ENCODE measurements at regions not wholly inside any gene's neighbourhood (a gene's known extent, or its start where the extent isn't known, plus 50 kb on each side); places are given as distances from the start of the nearest gene placed in this dataset.

- TF ChIP-seq ETV6 (IDR thresholded peaks at IDR 0.05; ENCODE audit: borderline replicate concordance in 1 of 2, low read depth in 2 of 2, low read length in 1 of 2) (no peak), ETV6 (CRISPR knock-in tag; IDR thresholded peaks at IDR 0.05; ENCODE audit: borderline replicate concordance) (no peak), MAZ (CRISPR knock-in tag; conservative IDR thresholded peaks at IDR 0.05 in 1 of 2, IDR thresholded peaks at IDR 0.05 in 1 of 2) (no peak), ETV1 (tag; conservative IDR thresholded peaks at IDR 0.05; ENCODE audit: low read depth) (no peak), EWSR1 (IDR thresholded peaks at IDR 0.05; ENCODE audit: borderline replicate concordance, low read depth, partially characterized antibody) (no peak), ZNF232 (CRISPR knock-in tag; IDR thresholded peaks at IDR 0.05) (no peak), PHF20 (IDR thresholded peaks at IDR 0.05; ENCODE audit: partially characterized antibody) (no peak), SPI1 (IDR thresholded peaks at IDR 0.05; ENCODE audit: borderline replicate concordance, low read depth, low read length) (no peak), ZBTB34 (CRISPR knock-in tag; IDR thresholded peaks at IDR 0.05) (no peak), MYBL2 (IDR thresholded peaks at IDR 0.05; ENCODE audit: low read depth) (0 out of 2 replicates have a peak, but pooled peaks have one; percentile 33), MYBL2 (CRISPR knock-in tag; IDR thresholded peaks at IDR 0.05; ENCODE audit: borderline replicate concordance) (no peak), ZNF12 (CRISPR knock-in tag; IDR thresholded peaks at IDR 0.05) (no peak), MBD2 (IDR thresholded peaks at IDR 0.05; ENCODE audit: borderline replicate concordance, low read depth) (no peak), NBN (IDR thresholded peaks at IDR 0.05; ENCODE audit: low read depth) (0 out of 2 replicates have a peak, but pooled peaks have one; percentile 58), TRIM28 (IDR thresholded peaks at IDR 0.05) (no peak), PHB2 (IDR thresholded peaks at IDR 0.05; ENCODE audit: low read depth) (peak; percentile 44; the same call in 1 of the 2 replicates), COPS2 (conservative IDR thresholded peaks at IDR 0.05) (no peak), POLR2H (tag; IDR thresholded peaks at IDR 0.05; ENCODE audit: low read depth) (no peak)
- TF ChIP-seq, protein P1, sequence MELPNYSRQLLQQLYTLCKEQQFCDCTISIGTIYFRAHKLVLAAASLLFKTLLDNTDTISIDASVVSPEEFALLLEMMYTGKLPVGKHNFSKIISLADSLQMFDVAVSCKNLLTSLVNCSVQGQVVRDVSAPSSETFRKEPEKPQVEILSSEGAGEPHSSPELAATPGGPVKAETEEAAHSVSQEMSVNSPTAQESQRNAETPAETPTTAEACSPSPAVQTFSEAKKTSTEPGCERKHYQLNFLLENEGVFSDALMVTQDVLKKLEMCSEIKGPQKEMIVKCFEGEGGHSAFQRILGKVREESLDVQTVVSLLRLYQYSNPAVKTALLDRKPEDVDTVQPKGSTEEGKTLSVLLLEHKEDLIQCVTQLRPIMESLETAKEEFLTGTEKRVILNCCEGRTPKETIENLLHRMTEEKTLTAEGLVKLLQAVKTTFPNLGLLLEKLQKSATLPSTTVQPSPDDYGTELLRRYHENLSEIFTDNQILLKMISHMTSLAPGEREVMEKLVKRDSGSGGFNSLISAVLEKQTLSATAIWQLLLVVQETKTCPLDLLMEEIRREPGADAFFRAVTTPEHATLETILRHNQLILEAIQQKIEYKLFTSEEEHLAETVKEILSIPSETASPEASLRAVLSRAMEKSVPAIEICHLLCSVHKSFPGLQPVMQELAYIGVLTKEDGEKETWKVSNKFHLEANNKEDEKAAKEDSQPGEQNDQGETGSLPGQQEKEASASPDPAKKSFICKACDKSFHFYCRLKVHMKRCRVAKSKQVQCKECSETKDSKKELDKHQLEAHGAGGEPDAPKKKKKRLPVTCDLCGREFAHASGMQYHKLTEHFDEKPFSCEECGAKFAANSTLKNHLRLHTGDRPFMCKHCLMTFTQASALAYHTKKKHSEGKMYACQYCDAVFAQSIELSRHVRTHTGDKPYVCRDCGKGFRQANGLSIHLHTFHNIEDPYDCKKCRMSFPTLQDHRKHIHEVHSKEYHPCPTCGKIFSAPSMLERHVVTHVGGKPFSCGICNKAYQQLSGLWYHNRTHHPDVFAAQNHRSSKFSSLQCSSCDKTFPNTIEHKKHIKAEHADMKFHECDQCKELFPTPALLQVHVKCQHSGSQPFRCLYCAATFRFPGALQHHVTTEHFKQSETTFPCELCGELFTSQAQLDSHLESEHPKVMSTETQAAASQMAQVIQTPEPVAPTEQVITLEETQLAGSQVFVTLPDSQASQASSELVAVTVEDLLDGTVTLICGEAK (IDR thresholded peaks at IDR 0.05), result no peak
- TF ChIP-seq, protein P1 (CRISPR knock-in tag; IDR thresholded peaks at IDR 0.05), result no peak
Measured at GRCh38 chr1:234680331-234680904, 70.4 kb upstream of the IRF2BP2 start (continued).

All from K562 (cell line).